ENCODE measurements at regions not wholly inside any gene's neighbourhood (a gene's known extent, or its start where the extent isn't known, plus 50 kb on each side); places are given as distances from the start of the nearest gene placed in this dataset.
"Not testable (repeated sequence)": the region's sequence is repeated elsewhere in the genome, so short reads cannot be mapped to it uniquely, and the experiment has no call there.

- DNase-seq, result no peak
Measured at GRCh38 chr12:88313554-88313953, 171.4 kb downstream of the TMTC3 start.

- DNase-seq, result no peak
Measured at GRCh38 chr12:88314706-88315105, 172.6 kb downstream of the TMTC3 start.

- DNase-seq, result no peak
Measured at GRCh38 chr12:88318726-88319125, 176.6 kb downstream of the TMTC3 start.

DNA sequence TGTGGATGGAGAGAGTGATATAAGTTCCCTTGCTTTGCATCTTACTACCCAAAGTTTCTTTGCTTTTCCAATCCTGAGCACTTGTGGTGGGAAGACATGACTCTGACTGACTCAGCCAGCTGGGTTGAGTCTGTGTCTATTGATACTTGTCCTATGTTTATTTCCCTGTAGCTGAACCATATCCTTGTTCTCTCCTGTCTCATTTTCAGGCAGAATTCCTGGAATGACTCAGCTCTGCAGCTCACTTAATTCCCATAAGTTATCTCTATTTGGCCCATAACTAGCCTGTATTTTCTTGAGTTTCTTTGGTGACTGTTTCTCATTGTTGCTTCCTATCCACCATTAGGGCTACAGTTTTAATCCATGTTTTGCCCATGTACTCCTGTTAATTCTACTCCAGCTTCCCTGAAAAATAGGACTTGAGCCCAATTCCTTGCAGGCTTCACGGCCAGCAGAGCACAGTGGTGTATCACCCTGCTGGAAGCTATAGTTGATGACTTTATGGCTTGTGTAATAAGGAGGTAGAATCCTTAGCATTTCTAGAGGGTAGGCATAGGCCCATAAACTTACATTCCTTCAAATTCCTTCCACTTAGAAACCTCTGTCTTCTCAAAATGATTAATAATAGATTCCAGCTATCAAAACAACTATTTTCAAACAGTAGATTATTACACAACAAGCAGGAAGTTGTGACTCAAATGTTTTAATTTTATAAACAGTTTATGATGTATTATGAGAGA lies 183.1 kb downstream of the TMTC3 start:
- no peak for DNase-seq

- DNase-seq, result no peak
Measured at GRCh38 chr12:88325816-88326189, 183.7 kb downstream of the TMTC3 start.

DNA sequence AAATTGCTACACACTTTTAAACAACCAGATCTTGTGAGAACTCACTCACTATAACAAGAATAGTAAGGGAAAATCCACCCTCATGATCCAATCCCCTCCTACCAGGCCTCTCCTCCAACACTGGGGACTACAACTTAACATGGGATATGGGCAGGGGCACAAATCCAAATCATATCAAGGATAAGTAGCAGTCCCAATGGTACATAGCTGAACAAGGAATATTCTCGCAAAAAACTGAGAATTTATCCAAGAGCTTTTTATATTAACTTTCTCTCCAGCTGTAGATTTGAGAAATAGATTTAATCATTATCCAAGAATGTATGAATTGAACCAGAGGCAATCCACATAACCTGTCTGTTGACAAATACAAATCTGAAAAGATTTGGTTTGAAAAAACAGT lies 185.2 kb downstream of the TMTC3 start:
- DNase-seq, result no peak

DNA sequence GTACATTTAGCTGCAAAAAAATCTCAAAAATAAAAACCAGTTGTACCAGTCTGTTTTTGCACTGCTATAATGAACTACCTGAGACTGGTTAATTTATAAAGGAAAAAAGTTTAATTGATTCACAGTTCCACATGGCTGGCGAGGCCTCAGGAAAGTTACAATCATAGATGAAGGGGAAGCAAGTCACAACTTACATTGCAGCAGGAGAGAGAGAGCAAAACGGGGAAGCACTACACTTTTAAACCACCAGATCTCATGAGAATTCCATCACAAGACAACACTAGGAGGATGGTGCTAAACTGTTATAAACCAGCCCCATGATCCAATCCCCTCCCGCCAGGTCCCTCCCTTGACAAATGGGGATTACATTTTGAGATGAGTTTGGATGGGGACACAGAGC lies 186.0 kb downstream of the TMTC3 start:
- no peak for DNase-seq

GRCh38 chr12:88329833-88330232 lies 187.7 kb downstream of the TMTC3 start:
- DNase-seq, result no peak

DNA sequence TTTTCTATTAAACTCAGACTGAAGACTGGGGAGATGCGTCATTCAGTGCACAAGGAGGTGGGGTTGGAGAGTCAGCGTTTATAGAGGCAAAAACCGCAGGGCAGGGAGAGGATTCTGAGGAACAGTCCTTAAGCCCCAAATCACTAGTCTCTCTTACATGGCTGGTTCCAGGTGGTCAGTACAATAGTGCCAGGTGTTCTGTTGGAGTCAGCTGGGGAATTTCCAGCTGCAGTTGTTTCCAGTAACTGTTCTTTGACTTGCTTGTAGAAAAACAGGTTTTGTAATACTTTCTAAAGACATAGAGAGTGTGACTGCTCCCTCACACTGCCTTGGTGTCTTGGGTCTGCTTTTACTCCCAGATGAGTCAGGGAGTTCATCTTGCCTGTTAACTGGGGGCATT lies 192.2 kb downstream of the TMTC3 start:
- DNase-seq, result peak; percentile 31

GRCh38 chr12:88336076-88336739 lies 194.1 kb downstream of the TMTC3 start:
- no peak for DNase-seq

GRCh38 chr12:88338486-88338885 lies 196.4 kb downstream of the TMTC3 start:
- no peak for DNase-seq

DNA sequence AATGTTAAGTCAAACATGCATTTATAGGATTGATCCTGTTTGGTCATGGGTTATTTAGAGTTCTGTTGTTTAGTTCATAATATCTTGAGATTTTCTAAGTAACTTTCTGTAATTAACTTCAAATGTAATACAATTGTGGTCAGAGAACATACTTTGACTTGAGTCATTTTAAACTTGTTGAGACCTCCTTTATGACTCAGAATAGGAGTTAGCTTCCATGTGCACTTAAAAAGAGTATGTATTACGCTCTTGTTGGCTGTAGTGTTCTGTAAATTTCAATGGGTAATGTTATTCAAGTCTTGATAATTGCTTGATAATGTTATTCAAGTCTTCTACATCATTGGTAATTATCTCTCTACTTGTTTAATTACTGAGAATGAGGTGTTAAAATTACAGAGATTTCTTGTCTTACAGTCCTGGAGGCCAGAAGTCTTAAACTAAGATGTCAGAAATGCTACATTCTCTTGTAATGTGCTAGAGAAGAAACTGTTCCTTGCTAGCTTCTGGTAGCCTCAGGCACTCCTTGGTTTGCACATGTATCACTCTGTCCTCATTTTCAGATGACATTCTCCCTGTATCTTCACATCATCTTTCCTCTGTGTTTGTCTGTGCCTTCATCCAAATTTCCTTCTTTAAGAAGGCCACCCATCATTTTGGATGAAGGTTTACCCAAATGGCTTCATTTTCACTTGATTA lies 197.3 kb downstream of the TMTC3 start:
- DNase-seq, result no peak

GRCh38 chr12:88339966-88340365 lies 197.9 kb downstream of the TMTC3 start:
- no peak for DNase-seq

GRCh38 chr12:88342251-88342806 lies 200.2 kb downstream of the TMTC3 start:
- DNase-seq, result no peak

GRCh38 chr12:88351146-88351545 lies 209.0 kb downstream of the TMTC3 start:
- no peak for DNase-seq

GRCh38 chr12:88354691-88355090 lies 212.6 kb downstream of the TMTC3 start:
- no peak for DNase-seq

DNA sequence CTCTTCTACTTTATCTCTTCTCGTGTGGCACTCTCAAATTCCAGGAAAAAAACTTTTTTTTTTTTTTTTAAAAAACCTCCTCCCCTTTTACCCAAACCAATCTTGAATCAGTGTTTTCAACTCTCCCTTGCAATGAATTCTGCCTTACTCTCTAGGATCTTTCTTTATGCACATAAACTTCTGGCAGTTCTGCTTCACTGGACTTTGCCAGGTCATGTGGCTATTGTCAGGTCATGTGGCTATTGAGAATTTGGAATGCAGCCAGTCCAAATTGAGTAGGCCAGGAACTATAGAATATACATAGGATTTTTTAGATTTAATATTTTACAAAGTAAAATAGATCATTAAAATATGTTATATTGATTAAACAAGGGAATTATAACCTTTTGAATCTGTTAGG lies 218.2 kb downstream of the TMTC3 start:
- no peak for DNase-seq

DNA sequence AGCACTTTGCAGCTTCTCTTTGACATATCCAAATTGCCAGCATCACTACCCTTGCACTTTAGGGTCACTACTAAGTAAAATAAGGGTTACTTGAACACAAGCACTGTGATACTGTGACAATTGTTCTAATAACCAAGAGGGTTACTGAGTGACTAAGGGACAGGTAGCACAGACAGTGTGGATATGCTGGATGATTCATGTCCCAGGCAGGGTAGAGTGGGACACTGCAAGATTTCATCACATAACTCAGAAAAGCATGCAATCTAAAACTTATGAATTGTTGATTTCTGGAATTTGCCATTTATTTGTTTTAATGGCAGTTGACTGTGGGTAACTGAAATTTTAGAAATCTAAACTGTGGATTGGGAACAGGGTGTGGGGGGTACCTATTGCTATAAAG lies 218.8 kb downstream of the KITLG start:
- DNase-seq, result no peak

- DNase-seq, result no peak
Measured at GRCh38 chr12:88362439-88362838, 217.8 kb downstream of the KITLG start.

- no peak for DNase-seq
Measured at GRCh38 chr12:88365403-88365802, 214.9 kb downstream of the KITLG start.

DNA sequence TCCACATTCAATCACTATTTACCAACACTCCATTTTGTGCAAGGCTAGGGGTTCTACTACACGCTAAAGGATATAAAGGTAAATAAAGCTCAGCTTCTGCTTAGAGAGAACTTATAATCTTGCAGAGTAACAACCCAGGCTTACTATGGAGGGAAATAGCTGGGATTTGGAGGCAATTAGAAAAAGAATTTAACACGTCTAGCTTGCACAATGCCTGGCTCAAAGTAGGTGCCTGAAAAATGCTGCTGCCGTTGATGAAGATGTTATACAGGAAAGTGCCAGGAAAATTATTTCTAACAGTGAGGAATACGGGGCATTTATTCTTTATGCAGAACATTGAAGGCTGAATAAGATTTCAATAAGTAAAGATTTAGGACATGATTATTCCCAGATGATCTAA lies 214.2 kb downstream of the KITLG start:
- DNase-seq, result no peak

GRCh38 chr12:88367231-88367630 lies 213.0 kb downstream of the KITLG start:
- DNase-seq, result no peak

DNA sequence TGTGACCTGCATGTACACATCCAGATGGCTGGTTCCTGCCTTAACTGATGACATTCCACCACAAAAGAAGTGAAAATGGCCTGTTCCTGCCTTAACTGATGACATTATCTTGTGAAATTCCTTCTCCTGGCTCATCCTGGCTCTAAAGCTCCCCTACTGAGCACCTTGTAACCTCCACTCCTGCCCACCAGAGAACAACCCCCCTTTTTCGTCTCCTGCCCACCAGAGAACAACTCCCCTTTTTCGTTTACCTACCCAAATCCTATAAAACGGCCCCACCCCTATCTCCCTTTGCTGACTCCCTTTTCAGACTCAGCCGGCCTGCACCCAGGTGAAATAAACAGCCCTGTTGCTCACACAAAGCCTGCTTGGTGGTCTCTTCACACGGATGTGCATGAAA lies 212.2 kb downstream of the KITLG start:
- not testable (repeated sequence) for DNase-seq

All from NCI-H774 (cell line).